CD4-positive, alpha-beta T cell treated with Interleukin-4 for 1 hour (primary cell): ENCODE measurements at regions not wholly inside any gene's neighbourhood (a gene's known extent, or its start where the extent isn't known, plus 50 kb on each side); places are given as distances from the start of the nearest gene placed in this dataset.

Experiments used
- DNase-seq, 2 donors: peaks; one replicate each; pipeline ENCODE4 v3.0.0-alpha.2; 2020 to 2022

GRCh38 chrX:82092307-82092706 is 890.4 kb downstream of the SH3BGRL start:
- DNase-seq: peak in 1 of 2 donors; percentile 6

GRCh38 chrX:82125103-82125502 is 923.2 kb downstream of the SH3BGRL start:
- DNase-seq: no peak

GRCh38 chrX:82127228-82128123 is 925.6 kb downstream of the SH3BGRL start:
- peak in 1 of 2 donors; percentile 39 for DNase-seq

GRCh38 chrX:82134378-82134777 is 932.5 kb downstream of the SH3BGRL start:
- peak in 1 of 2 donors; percentile 0 for DNase-seq

- DNase-seq: peak; percentile 30 to 60
These were observed 940.0 kb downstream of the SH3BGRL start for GRCh38 chrX:82141942-82142341.

- no peak for DNase-seq
These were observed 959.3 kb downstream of the SH3BGRL start for GRCh38 chrX:82161195-82161594.

- no peak for DNase-seq
These were observed 961.8 kb downstream of the SH3BGRL start for GRCh38 chrX:82163701-82164100.

- DNase-seq: no peak
These were observed 995.0 kb downstream of the SH3BGRL start for GRCh38 chrX:82196866-82197265.

- DNase-seq: no peak
These were observed 1007.1 kb downstream of the SH3BGRL start for GRCh38 chrX:82208975-82209374.

GRCh38 chrX:82218361-82218760 is 1016.5 kb downstream of the SH3BGRL start:
- peak in 1 of 2 donors; percentile 25 for DNase-seq

GRCh38 chrX:82219129-82219528 is 1017.2 kb downstream of the SH3BGRL start:
- DNase-seq: no peak

- DNase-seq: no peak
These were observed 1023.1 kb downstream of the SH3BGRL start for GRCh38 chrX:82224961-82225360.

GRCh38 chrX:82230013-82230412 is 1028.1 kb downstream of the SH3BGRL start:
- no peak for DNase-seq

GRCh38 chrX:82232679-82233078 is 1030.8 kb downstream of the SH3BGRL start:
- DNase-seq: no peak

- DNase-seq: no peak
These were observed 1035.4 kb downstream of the SH3BGRL start for GRCh38 chrX:82237328-82237727.
